Mesenchymal stem cell (in vitro differentiated cells and primary cell): ENCODE measurements at regions not wholly inside any gene's neighbourhood (a gene's known extent, or its start where the extent isn't known, plus 50 kb on each side); places are given as distances from the start of the nearest gene placed in this dataset.
"Not testable (repeated sequence)": the region's sequence is repeated elsewhere in the genome, so short reads cannot be mapped to it uniquely, and the experiment has no call there.

ENCODE experiments used
- DNase-seq: peaks from one replicate; pipeline ENCODE4 v3.0.0-alpha.2; 2013
- H2AFZ ChIP-seq: one replicate; pipeline ENCODE4 v1.6.1; 2013; ENCODE audit warnings: low read depth, mild to moderate bottlenecking, control low read depth, inconsistent platforms, low read length, moderate library complexity
- H2AK5ac ChIP-seq: 2 replicates; pipeline ENCODE4 v1.6.1; 2013; ENCODE audit warnings: low read length, moderate library complexity, mild to moderate bottlenecking, inconsistent platforms; ENCODE audit not compliant: severe bottlenecking
- H2BK120ac ChIP-seq: one replicate; pipeline ENCODE4 v1.6.1; 2013; ENCODE audit warnings: low read depth, mild to moderate bottlenecking, inconsistent platforms, low read length, moderate library complexity
- H2BK12ac ChIP-seq, 2 experiments: one replicate each; pipeline ENCODE4 v1.6.1; 2013; ENCODE audit warnings: inconsistent platforms in 2 of 2, low read length in 2 of 2, mild to moderate bottlenecking in 2 of 2, moderate library complexity in 2 of 2, control low read depth in 1 of 2
- H2BK15ac ChIP-seq: one replicate; pipeline ENCODE4 v1.6.1; 2013; ENCODE audit warnings: mild to moderate bottlenecking, low read depth, inconsistent platforms; ENCODE audit not compliant: poor library complexity, severe bottlenecking
- H2BK5ac ChIP-seq: 2 replicates; pipeline ENCODE4 v1.6.1; 2013; ENCODE audit warnings: low read depth, mild to moderate bottlenecking, low read length, control low read depth, inconsistent platforms; ENCODE audit not compliant: poor library complexity, severe bottlenecking
- H3K14ac ChIP-seq, 2 experiments: one replicate each; pipeline ENCODE4 v1.6.1; 2013; ENCODE audit warnings: inconsistent platforms in 2 of 2, low read length in 2 of 2, control low read depth in 1 of 2, mild to moderate bottlenecking in 1 of 2, moderate library complexity in 1 of 2
- H3K18ac ChIP-seq, 2 experiments: one replicate each; pipeline ENCODE4 v1.6.1; 2013; ENCODE audit warnings: inconsistent platforms in 2 of 2, low read length in 2 of 2, control low read depth in 1 of 2, low read depth in 1 of 2, mild to moderate bottlenecking in 1 of 2
- H3K23ac ChIP-seq, 2 experiments: one replicate each; pipeline ENCODE4 v1.6.1; 2013; ENCODE audit warnings: inconsistent platforms in 2 of 2, low read length in 2 of 2, mild to moderate bottlenecking in 2 of 2, moderate library complexity in 2 of 2, control low read depth in 1 of 2
- H3K27ac ChIP-seq: 2 replicates; pipeline ENCODE4 v1.5.1; 2013; ENCODE audit warnings: mild to moderate bottlenecking, moderate library complexity, low read length, control low read depth, inconsistent platforms; ENCODE audit not compliant: poor library complexity, severe bottlenecking
- H3K27me3 ChIP-seq, 2 experiments: 2 replicates each; pipeline versions ENCODE4 v1.6.1 to v1.7.0; 2013; ENCODE audit warnings: low read length in 2 of 2, mild to moderate bottlenecking in 2 of 2, moderate library complexity in 2 of 2, control low read depth in 1 of 2, inconsistent platforms in 1 of 2; ENCODE audit not compliant: control insufficient read depth in 1 of 2, insufficient read depth in 1 of 2
- H3K36me3 ChIP-seq, 2 experiments: 2 replicates each; pipeline versions ENCODE4 v1.6.1 to v1.7.0; 2013; ENCODE audit warnings: low read length in 2 of 2, control low read depth in 1 of 2, inconsistent platforms in 1 of 2, low read depth in 1 of 2, mild to moderate bottlenecking in 1 of 2; ENCODE audit not compliant: insufficient read depth in 2 of 2, control insufficient read depth in 1 of 2
- H3K4ac ChIP-seq, 2 experiments: one replicate each; pipeline ENCODE4 v1.6.1; 2013; ENCODE audit warnings: inconsistent platforms in 2 of 2, low read length in 2 of 2, mild to moderate bottlenecking in 2 of 2, moderate library complexity in 2 of 2, control low read depth in 1 of 2, low read depth in 1 of 2
- H3K4me1 ChIP-seq: 2 replicates; pipeline ENCODE4 v1.6.1; 2013; ENCODE audit warnings: low read depth, low read length, control low read depth; ENCODE audit not compliant: control insufficient read depth, insufficient read depth
- H3K4me2 ChIP-seq: 2 replicates; pipeline ENCODE4 v1.6.1; 2013; ENCODE audit warnings: low read length, mild to moderate bottlenecking, inconsistent platforms; ENCODE audit not compliant: poor library complexity, severe bottlenecking
- H3K4me3 ChIP-seq, 2 experiments: 2 replicates each; pipeline versions ENCODE4 v1.5.1 to v1.7.0; 2013; ENCODE audit warnings: low read length in 2 of 2, mild to moderate bottlenecking in 2 of 2, control low read depth in 1 of 2, low read depth in 1 of 2; ENCODE audit not compliant: insufficient read depth in 1 of 2
- H3K79me1 ChIP-seq: replicated peaks from 2 replicates; pipeline ENCODE4 v1.6.1; 2013; ENCODE audit warnings: mild to moderate bottlenecking, control low read depth, low read length, inconsistent platforms; ENCODE audit not compliant: poor library complexity, severe bottlenecking
- H3K9ac ChIP-seq: 2 replicates; pipeline ENCODE4 v1.7.0; 2013; ENCODE audit warnings: mild to moderate bottlenecking, low read length, moderate library complexity
- H3K9me3 ChIP-seq: 2 replicates; pipeline ENCODE4 v1.7.0; 2013; ENCODE audit warnings: mild to moderate bottlenecking, low read length; ENCODE audit not compliant: control insufficient read depth
- H4K8ac ChIP-seq: one replicate; pipeline ENCODE4 v1.6.1; 2013; ENCODE audit warnings: inconsistent platforms, mild to moderate bottlenecking, low read length, moderate library complexity
- H4K91ac ChIP-seq: one replicate; pipeline ENCODE4 v1.6.1; 2013; ENCODE audit warnings: mild to moderate bottlenecking, low read length, inconsistent platforms
- WGBS: methylation state at CpG from one replicate; pipeline ENCODE4 v1.1.7; 2013; ENCODE audit warnings: mixed read lengths; 5-methylcytosine and 5-hydroxymethylcytosine counted together

DNA sequence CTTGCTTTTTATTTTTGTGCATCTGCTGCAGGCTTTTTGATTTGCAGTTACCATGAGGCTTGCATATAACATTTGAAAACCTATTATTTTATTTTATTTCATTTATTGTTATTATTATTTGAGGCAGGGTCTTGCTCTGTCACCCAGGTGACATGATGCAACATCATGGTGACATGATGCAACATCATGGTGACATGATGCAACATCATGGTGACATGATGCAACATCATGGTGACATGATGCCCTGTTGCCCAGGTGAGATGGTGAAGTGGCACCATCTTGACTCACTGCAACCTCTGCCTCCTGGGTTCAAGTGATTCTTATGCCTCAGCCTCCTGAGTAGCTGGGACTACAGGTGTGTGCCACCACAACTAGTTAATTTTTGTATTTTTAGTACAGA lies 244.5 kb upstream of the CTBP2 start:
- not testable (repeated sequence) for H2BK12ac ChIP-seq, H4K91ac ChIP-seq, H2BK15ac ChIP-seq, H3K27ac ChIP-seq, H3K4ac ChIP-seq, H2BK5ac ChIP-seq, H3K4me2 ChIP-seq, H3K9me3 ChIP-seq, H3K79me1 ChIP-seq, H3K4me1 ChIP-seq, DNase-seq, H3K23ac ChIP-seq, H3K4me3 ChIP-seq, H3K36me3 ChIP-seq, H2AK5ac ChIP-seq, H3K9ac ChIP-seq, H4K8ac ChIP-seq, H3K27me3 ChIP-seq, H2AFZ ChIP-seq, H3K14ac ChIP-seq, H3K18ac ChIP-seq, H2BK120ac ChIP-seq

DNA sequence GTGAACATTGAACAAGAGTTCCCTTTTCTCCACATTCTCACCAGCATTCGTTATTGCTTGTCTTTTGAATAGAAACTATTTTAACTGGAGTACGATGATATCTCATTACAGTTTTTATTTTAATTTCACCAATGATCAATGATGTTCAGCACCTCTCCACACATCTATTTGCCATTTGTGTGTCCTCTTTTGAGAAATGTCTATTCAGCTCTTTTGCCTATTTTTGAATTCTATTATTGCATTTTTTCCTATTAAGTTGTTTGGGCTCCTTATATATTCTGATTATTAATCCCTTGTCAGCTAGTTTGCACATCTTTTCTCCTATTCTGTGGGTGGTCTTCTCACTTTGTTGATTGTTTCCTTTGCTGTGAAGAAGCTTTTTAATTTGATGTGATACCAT lies 241.1 kb upstream of the CTBP2 start:
- H3K14ac ChIP-seq: no peak overlapping the region

DNA sequence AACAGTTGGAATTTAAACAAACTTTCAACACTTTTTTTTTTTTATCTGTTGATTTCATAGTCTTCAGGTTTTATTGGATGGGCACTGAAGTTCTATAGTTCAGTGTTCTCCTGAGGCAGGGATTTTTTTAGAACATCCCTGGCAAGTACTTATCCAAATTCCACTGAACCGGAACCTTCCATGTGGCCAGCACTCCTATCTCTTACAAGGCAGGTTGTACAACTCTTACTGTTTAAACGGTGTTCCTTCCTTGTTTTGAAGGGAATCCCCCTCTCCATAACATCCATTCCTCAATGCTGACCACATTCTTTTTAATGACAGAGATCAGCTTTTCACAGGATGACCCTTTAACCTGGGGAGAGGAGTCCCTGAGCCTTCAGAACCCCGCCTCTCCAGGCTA lies 238.9 kb upstream of the CTBP2 start:
- no peak overlapping the region for H4K91ac ChIP-seq
- no peaks in the 10 kb centered on the region for H3K4me1 ChIP-seq
- H2AK5ac ChIP-seq: no peak overlapping the region
- no peak overlapping the region for H2AFZ ChIP-seq
- H3K9ac ChIP-seq: no peak overlapping the region
- H3K14ac ChIP-seq: no peak overlapping the region
- H3K4ac ChIP-seq: no peak overlapping the region
- H3K18ac ChIP-seq: no peak overlapping the region
- H4K8ac ChIP-seq: no peak overlapping the region
- peaks cover 2% of the 10 kb centered on the region for H3K9me3 ChIP-seq
- no peak overlapping the region for H2BK12ac ChIP-seq
- no peak overlapping the region for H2BK5ac ChIP-seq
- H3K4me2 ChIP-seq: no peak overlapping the region
- no peak overlapping the region for H2BK120ac ChIP-seq
- H3K23ac ChIP-seq: no peak overlapping the region
- no peaks in the 10 kb centered on the region for H3K27me3 ChIP-seq
- WGBS: 68% methylated on average over 2 of the region's 3 CpGs
- no peak overlapping the region for H2BK15ac ChIP-seq
- no peaks in the 10 kb centered on the region for H3K36me3 ChIP-seq
- no peak for DNase-seq
- no peak overlapping the region for H3K4me3 ChIP-seq
- no peaks in the 10 kb centered on the region for H3K79me1 ChIP-seq
- no peak overlapping the region for H3K27ac ChIP-seq

More for the DNA sequence above, 241.1 kb upstream of the CTBP2 start:
- Histone ChIP-seq H4K91ac (no peak overlapping the region), H2AK5ac (no peak overlapping the region), H3K18ac (no peak overlapping the region), H3K23ac (no peak overlapping the region), H3K27me3 (no peaks in the 10 kb centered on the region), H3K9ac (no peak overlapping the region), H2BK120ac (no peak overlapping the region), H3K9me3 (peaks cover 6% of the 10 kb centered on the region), H3K79me1 (no peaks in the 10 kb centered on the region), H2AFZ (no peak overlapping the region), H3K4me2 (no peak overlapping the region), H2BK5ac (no peak overlapping the region), H3K4me3 (no peak overlapping the region), H2BK12ac (no peak overlapping the region), H3K4ac (no peak overlapping the region), H4K8ac (no peak overlapping the region), H3K36me3 (no peaks in the 10 kb centered on the region), H3K27ac (no peak overlapping the region), H3K4me1 (no peaks in the 10 kb centered on the region), H2BK15ac (no peak overlapping the region)
- WGBS: no CpG with 5 or more reads among the region's 2 CpGs
- DNase-seq: no peak

DNA sequence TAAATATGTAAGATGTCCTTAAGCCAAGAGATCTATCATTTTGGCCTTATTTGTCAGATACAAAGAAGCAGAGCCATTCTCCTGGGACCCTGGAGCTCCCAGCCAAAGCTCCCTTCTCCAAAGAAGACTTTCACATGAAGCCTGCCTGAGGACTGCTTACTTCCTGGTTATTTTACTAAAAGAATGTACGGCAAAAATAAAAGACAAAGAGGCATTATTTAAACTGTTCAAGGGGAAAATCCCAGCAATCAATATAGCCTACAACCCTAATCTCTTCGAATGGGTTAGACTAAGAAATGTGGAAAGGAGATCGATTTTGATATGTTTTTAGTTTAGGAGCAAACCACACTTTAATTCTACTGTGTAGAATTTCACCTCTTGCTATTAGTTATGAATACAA lies 237.9 kb upstream of the CTBP2 start:
- H4K8ac ChIP-seq: no peak overlapping the region
- no peaks in the 10 kb centered on the region for H3K9me3 ChIP-seq
- H4K91ac ChIP-seq: no peak overlapping the region
- H2AFZ ChIP-seq: no peak overlapping the region
- no peaks in the 10 kb centered on the region for H3K27me3 ChIP-seq
- no peak overlapping the region for H3K18ac ChIP-seq
- no peak overlapping the region for H2BK5ac ChIP-seq
- H3K4me1 ChIP-seq: no peaks in the 10 kb centered on the region
- H3K79me1 ChIP-seq: no peaks in the 10 kb centered on the region
- no peak overlapping the region for H3K4ac ChIP-seq
- no CpG with 5 or more reads among the region's 3 CpGs for WGBS
- H2BK120ac ChIP-seq: no peak overlapping the region
- peak overlapping the region; percentile 63 for H3K9ac ChIP-seq
- H3K4me2 ChIP-seq: no peak overlapping the region
- no peaks in the 10 kb centered on the region for H3K36me3 ChIP-seq
- DNase-seq: no peak
- H3K23ac ChIP-seq: no peak overlapping the region
- H2BK12ac ChIP-seq: no peak overlapping the region
- H3K14ac ChIP-seq: no peak overlapping the region
- H3K27ac ChIP-seq: no peak overlapping the region
- H2BK15ac ChIP-seq: no peak overlapping the region
- H2AK5ac ChIP-seq: no peak overlapping the region
- peak overlapping the region in 1 of 2 experiments; percentile 29 for H3K4me3 ChIP-seq
